ENCODE measurements at regions not wholly inside any gene's neighbourhood (a gene's known extent, or its start where the extent isn't known, plus 50 kb on each side); places are given as distances from the start of the nearest gene placed in this dataset.

GRCh38 chr4:14302021-14302420 is 674.5 kb upstream of the BOD1L1 start:
- no peak for DNase-seq (ENCODE audit: low read depth, low spot score)

- DNase-seq (ENCODE audit: low read depth, low spot score), result no peak
Measured at GRCh38 chr4:14303856-14304255, 676.3 kb upstream of the BOD1L1 start.

GRCh38 chr4:14308229-14308651 is 680.7 kb upstream of the BOD1L1 start:
- no peak for DNase-seq (ENCODE audit: low read depth, low spot score)

GRCh38 chr4:14309431-14309830 is 681.9 kb upstream of the BOD1L1 start:
- DNase-seq (ENCODE audit: low read depth, low spot score), result no peak

- DNase-seq (ENCODE audit: low read depth, low spot score), result no peak
Measured at GRCh38 chr4:14313757-14314156, 686.2 kb upstream of the BOD1L1 start.

GRCh38 chr4:14315129-14315528 is 687.2 kb upstream of the CPEB2 start:
- no peak for DNase-seq (ENCODE audit: low read depth, low spot score)

GRCh38 chr4:14317351-14317750 is 684.9 kb upstream of the CPEB2 start:
- DNase-seq (ENCODE audit: low read depth, low spot score), result no peak

GRCh38 chr4:14318671-14319070 is 683.6 kb upstream of the CPEB2 start:
- DNase-seq (ENCODE audit: low read depth, low spot score), result no peak

GRCh38 chr4:14321723-14322122 is 680.6 kb upstream of the CPEB2 start:
- no peak for DNase-seq (ENCODE audit: low read depth, low spot score)

- no peak for DNase-seq (ENCODE audit: low read depth, low spot score)
Measured at GRCh38 chr4:14323191-14323590, 679.1 kb upstream of the CPEB2 start.

GRCh38 chr4:14329228-14329627 is 673.1 kb upstream of the CPEB2 start:
- DNase-seq (ENCODE audit: low read depth, low spot score), result no peak

- DNase-seq (ENCODE audit: low read depth, low spot score), result no peak
Measured at GRCh38 chr4:14333616-14334015, 668.7 kb upstream of the CPEB2 start.

- no peak for DNase-seq (ENCODE audit: low read depth, low spot score)
Measured at GRCh38 chr4:14334166-14334565, 668.1 kb upstream of the CPEB2 start.

GRCh38 chr4:14335872-14336271 is 666.4 kb upstream of the CPEB2 start:
- no peak for DNase-seq (ENCODE audit: low read depth, low spot score)

- DNase-seq (ENCODE audit: low read depth, low spot score), result no peak
Measured at GRCh38 chr4:14336656-14337055, 665.6 kb upstream of the CPEB2 start.

GRCh38 chr4:14337892-14338584 is 664.2 kb upstream of the CPEB2 start:
- no peak for DNase-seq (ENCODE audit: low read depth, low spot score)

- no peak for DNase-seq (ENCODE audit: low read depth, low spot score)
Measured at GRCh38 chr4:14338585-14339265, 663.6 kb upstream of the CPEB2 start.

- no peak for DNase-seq (ENCODE audit: low read depth, low spot score)
Measured at GRCh38 chr4:14339715-14340114, 662.6 kb upstream of the CPEB2 start.

GRCh38 chr4:14340321-14340720 is 662.0 kb upstream of the CPEB2 start:
- no peak for DNase-seq (ENCODE audit: low read depth, low spot score)

GRCh38 chr4:14343961-14344360 is 658.3 kb upstream of the CPEB2 start:
- no peak for DNase-seq (ENCODE audit: low read depth, low spot score)

GRCh38 chr4:14345356-14345775 is 656.9 kb upstream of the CPEB2 start:
- no peak for DNase-seq (ENCODE audit: low read depth, low spot score)

- DNase-seq (ENCODE audit: low read depth, low spot score), result no peak
Measured at GRCh38 chr4:14347526-14347925, 654.8 kb upstream of the CPEB2 start.

GRCh38 chr4:14348506-14348905 is 653.8 kb upstream of the CPEB2 start:
- no peak for DNase-seq (ENCODE audit: low read depth, low spot score)

Data from ELF-1 (cell line).